Mesendoderm (in vitro differentiated cells): ENCODE measurements at regions not wholly inside any gene's neighbourhood (a gene's known extent, or its start where the extent isn't known, plus 50 kb on each side); places are given as distances from the start of the nearest gene placed in this dataset.
"Not testable (repeated sequence)": the region's sequence is repeated elsewhere in the genome, so short reads cannot be mapped to it uniquely, and the experiment has no call there.

ENCODE experiments used
- DNase-seq: peaks from one replicate; pipeline ENCODE4 v3.0.0; 2013
- H2AK5ac ChIP-seq: 2 replicates; pipeline ENCODE4 v1.6.1; 2013; ENCODE audit warnings: low read length, inconsistent platforms
- H2BK120ac ChIP-seq: 2 replicates; pipeline ENCODE4 v1.6.1; 2013; ENCODE audit warnings: low read depth, mild to moderate bottlenecking, low read length, moderate library complexity, mixed read lengths
- H2BK15ac ChIP-seq: replicated peaks from 2 replicates; pipeline ENCODE4 v1.6.1; 2013; ENCODE audit warnings: low read depth, mild to moderate bottlenecking, moderate library complexity
- H2BK5ac ChIP-seq: 2 replicates; pipeline ENCODE4 v1.6.1; 2013; ENCODE audit warnings: low read length, inconsistent platforms
- H3K18ac ChIP-seq: 2 replicates; pipeline ENCODE4 v1.6.1; 2013; ENCODE audit warnings: mild to moderate bottlenecking, low read length, mixed read lengths
- H3K23ac ChIP-seq: one replicate; pipeline ENCODE4 v1.6.1; 2013; ENCODE audit warnings: low read length
- H3K27ac ChIP-seq: 2 replicates; pipeline ENCODE4 v1.5.1; 2013; ENCODE audit warnings: low read depth, mild to moderate bottlenecking, inconsistent platforms, low read length, moderate library complexity
- H3K27me3 ChIP-seq: 2 replicates; pipeline ENCODE4 v1.6.1; 2013; ENCODE audit warnings: low read length, control low read depth, mild to moderate bottlenecking, inconsistent platforms; ENCODE audit not compliant: insufficient read depth, poor library complexity
- H3K36me3 ChIP-seq: 2 replicates; pipeline ENCODE4 v1.6.1; 2013; ENCODE audit warnings: low read length, inconsistent platforms; ENCODE audit not compliant: control insufficient read depth, insufficient read depth
- H3K4ac ChIP-seq: one replicate; pipeline ENCODE4 v1.6.1; 2013; ENCODE audit warnings: low read depth, mild to moderate bottlenecking, low read length, moderate library complexity
- H3K4me1 ChIP-seq: 2 replicates; pipeline ENCODE4 v1.6.1; 2013; ENCODE audit warnings: low read depth, low read length, inconsistent platforms; ENCODE audit not compliant: control insufficient read depth
- H3K4me2 ChIP-seq: 2 replicates; pipeline ENCODE4 v1.6.1; 2013; ENCODE audit warnings: low read length
- H3K4me3 ChIP-seq: 2 replicates; pipeline ENCODE4 v1.5.1; 2013; ENCODE audit warnings: mild to moderate bottlenecking, low read length
- H3K56ac ChIP-seq: one replicate; pipeline ENCODE4 v1.6.1; 2013; ENCODE audit warnings: low read length
- H3K79me1 ChIP-seq: 2 replicates; pipeline ENCODE4 v1.6.1; 2013; ENCODE audit warnings: low read length, inconsistent platforms
- H3K79me2 ChIP-seq: 2 replicates; pipeline ENCODE4 v1.6.1; 2013; ENCODE audit warnings: mild to moderate bottlenecking, low read length; ENCODE audit not compliant: control insufficient read depth, insufficient read depth
- H3K9ac ChIP-seq: 2 replicates; pipeline ENCODE4 v1.6.1; 2013; ENCODE audit warnings: low read length, inconsistent platforms
- H4K5ac ChIP-seq: one replicate; pipeline ENCODE4 v1.6.1; 2013; ENCODE audit warnings: low read length
- H4K8ac ChIP-seq: one replicate; pipeline ENCODE4 v1.6.1; 2013; ENCODE audit warnings: low read depth, mild to moderate bottlenecking, control low read depth, low read length, moderate library complexity
- WGBS: extraction: QIAGEN DNeasy Blood & Tissue Kit; methylation state at CpG from one replicate; pipeline ENCODE4 v1.1.7; 2013; ENCODE audit warnings: low lambda C conversion rate, missing lambda C conversion rate; ENCODE audit not compliant: insufficient coverage; ENCODE audit errors: extremely low coverage; 5-methylcytosine and 5-hydroxymethylcytosine counted together

GRCh38 chr5:23437011-23437410 is 70.4 kb upstream of the PRDM9 start:
- no peak overlapping the region for H3K56ac ChIP-seq
- no peak overlapping the region for H3K18ac ChIP-seq
- no peaks in the 10 kb centered on the region for H3K79me2 ChIP-seq
- no peak overlapping the region for H2BK5ac ChIP-seq
- H3K4me1 ChIP-seq = no peaks in the 10 kb centered on the region
- no peak overlapping the region for H4K5ac ChIP-seq
- no peak overlapping the region for H3K9ac ChIP-seq
- no peak overlapping the region for H3K4ac ChIP-seq
- H3K36me3 ChIP-seq = no peaks in the 10 kb centered on the region
- H3K4me3 ChIP-seq = no peak overlapping the region
- H2BK120ac ChIP-seq = no peak overlapping the region
- H3K27ac ChIP-seq = no peak overlapping the region
- H2AK5ac ChIP-seq = no peak overlapping the region
- H3K23ac ChIP-seq = no peak overlapping the region
- no peaks in the 10 kb centered on the region for H3K79me1 ChIP-seq
- H3K4me2 ChIP-seq = no peak overlapping the region
- no peak overlapping the region for H4K8ac ChIP-seq
- no peak for DNase-seq
- H3K27me3 ChIP-seq = no peaks in the 10 kb centered on the region
- H2BK15ac ChIP-seq = no peak overlapping the region

- H3K23ac ChIP-seq = no peak overlapping the region
- H3K27ac ChIP-seq = no peak overlapping the region
- WGBS = no CpG with 5 or more reads among the region's 8 CpGs
- H3K18ac ChIP-seq = no peak overlapping the region
- H3K36me3 ChIP-seq = no peaks in the 10 kb centered on the region
- no peak overlapping the region for H3K9ac ChIP-seq
- no peak for DNase-seq
- H2BK120ac ChIP-seq = no peak overlapping the region
- H3K79me2 ChIP-seq = no peaks in the 10 kb centered on the region
- H2BK15ac ChIP-seq = no peak overlapping the region
- H4K5ac ChIP-seq = no peak overlapping the region
- no peaks in the 10 kb centered on the region for H3K27me3 ChIP-seq
- no peak overlapping the region for H3K4me2 ChIP-seq
- H4K8ac ChIP-seq = no peak overlapping the region
- no peak overlapping the region for H3K4ac ChIP-seq
- H2AK5ac ChIP-seq = no peak overlapping the region
- H3K56ac ChIP-seq = no peak overlapping the region
- no peak overlapping the region for H2BK5ac ChIP-seq
- H3K79me1 ChIP-seq = no peaks in the 10 kb centered on the region
- H3K4me3 ChIP-seq = no peak overlapping the region
- no peaks in the 10 kb centered on the region for H3K4me1 ChIP-seq
Observed at GRCh38 chr5:23433534-23434315, 73.7 kb upstream of the PRDM9 start.

GRCh38 chr5:23428705-23429104 is 78.7 kb upstream of the PRDM9 start:
- H3K4me2 ChIP-seq = no peak overlapping the region
- H4K5ac ChIP-seq = no peak overlapping the region
- no peak overlapping the region for H3K4ac ChIP-seq
- no peak overlapping the region for H3K9ac ChIP-seq
- no CpG with 5 or more reads among the region's 1 CpG for WGBS
- no peak overlapping the region for H2BK120ac ChIP-seq
- no peaks in the 10 kb centered on the region for H3K79me2 ChIP-seq
- no peak overlapping the region for H3K18ac ChIP-seq
- H2AK5ac ChIP-seq = no peak overlapping the region
- H2BK5ac ChIP-seq = no peak overlapping the region
- H3K27me3 ChIP-seq = no peaks in the 10 kb centered on the region
- no peak overlapping the region for H3K56ac ChIP-seq
- no peaks in the 10 kb centered on the region for H3K79me1 ChIP-seq
- no peak overlapping the region for H3K4me3 ChIP-seq
- H3K27ac ChIP-seq = no peak overlapping the region
- no peak for DNase-seq
- no peaks in the 10 kb centered on the region for H3K36me3 ChIP-seq
- no peak overlapping the region for H4K8ac ChIP-seq
- no peak overlapping the region for H2BK15ac ChIP-seq
- no peak overlapping the region for H3K23ac ChIP-seq
- H3K4me1 ChIP-seq = no peaks in the 10 kb centered on the region

- not testable (repeated sequence) for H3K27ac ChIP-seq, H3K9ac ChIP-seq, H3K36me3 ChIP-seq, DNase-seq, H2BK5ac ChIP-seq, H3K23ac ChIP-seq, H3K18ac ChIP-seq, H3K79me1 ChIP-seq, H4K5ac ChIP-seq, H3K27me3 ChIP-seq, H2AK5ac ChIP-seq, H4K8ac ChIP-seq, H2BK15ac ChIP-seq, H3K4me3 ChIP-seq, H3K79me2 ChIP-seq, H3K56ac ChIP-seq, H3K4me1 ChIP-seq, H3K4me2 ChIP-seq, H2BK120ac ChIP-seq, H3K4ac ChIP-seq
- no CpG with 5 or more reads among the region's 3 CpGs for WGBS
Observed at GRCh38 chr5:23420214-23420613, 87.2 kb upstream of the PRDM9 start.

GRCh38 chr5:23419115-23419514 is 88.3 kb upstream of the PRDM9 start:
- no peak overlapping the region for H3K18ac ChIP-seq
- no peak overlapping the region for H4K8ac ChIP-seq
- no peak overlapping the region for H3K4me2 ChIP-seq
- no peaks in the 10 kb centered on the region for H3K36me3 ChIP-seq
- H3K4me1 ChIP-seq = no peaks in the 10 kb centered on the region
- no peaks in the 10 kb centered on the region for H3K27me3 ChIP-seq
- H4K5ac ChIP-seq = no peak overlapping the region
- no peak overlapping the region for H2AK5ac ChIP-seq
- peak; percentile 58 for DNase-seq
- H2BK5ac ChIP-seq = no peak overlapping the region
- no peaks in the 10 kb centered on the region for H3K79me1 ChIP-seq
- H2BK15ac ChIP-seq = no peak overlapping the region
- no peak overlapping the region for H3K56ac ChIP-seq
- H3K79me2 ChIP-seq = no peaks in the 10 kb centered on the region
- no CpG with 5 or more reads among the region's 1 CpG for WGBS
- no peak overlapping the region for H3K27ac ChIP-seq
- no peak overlapping the region for H3K4ac ChIP-seq
- H3K23ac ChIP-seq = no peak overlapping the region
- no peak overlapping the region for H2BK120ac ChIP-seq
- no peak overlapping the region for H3K4me3 ChIP-seq
- no peak overlapping the region for H3K9ac ChIP-seq

- no peak overlapping the region for H2BK5ac ChIP-seq
- H3K4me3 ChIP-seq = no peak overlapping the region
- no peak overlapping the region for H3K4ac ChIP-seq
- DNase-seq = no peak
- no peaks in the 10 kb centered on the region for H3K79me1 ChIP-seq
- H2AK5ac ChIP-seq = no peak overlapping the region
- H3K56ac ChIP-seq = no peak overlapping the region
- no peaks in the 10 kb centered on the region for H3K36me3 ChIP-seq
- no peak overlapping the region for H2BK15ac ChIP-seq
- no peaks in the 10 kb centered on the region for H3K4me1 ChIP-seq
- no peak overlapping the region for H2BK120ac ChIP-seq
- no CpG with 5 or more reads among the region's 3 CpGs for WGBS
- no peaks in the 10 kb centered on the region for H3K79me2 ChIP-seq
- H3K18ac ChIP-seq = no peak overlapping the region
- no peak overlapping the region for H4K5ac ChIP-seq
- H3K27me3 ChIP-seq = no peaks in the 10 kb centered on the region
- H3K27ac ChIP-seq = no peak overlapping the region
- H4K8ac ChIP-seq = no peak overlapping the region
- no peak overlapping the region for H3K9ac ChIP-seq
- no peak overlapping the region for H3K23ac ChIP-seq
- no peak overlapping the region for H3K4me2 ChIP-seq
Observed at GRCh38 chr5:23412515-23412914, 94.9 kb upstream of the PRDM9 start.
